Suprapubic skin (tissue), 3 donors: ENCODE measurements at regions not wholly inside any gene's neighbourhood (a gene's known extent, or its start where the extent isn't known, plus 50 kb on each side); places are given as distances from the start of the nearest gene placed in this dataset.
"Not testable (repeated sequence)": the region's sequence is repeated elsewhere in the genome, so short reads cannot be mapped to it uniquely, and the experiment has no call there.

Experiments used
- CTCF ChIP-seq, 2 donors: fragments of 200-600 bp in 1 of 2; fragments of 450-650 bp in 1 of 2; sonication (generic) in 1 of 2; IDR thresholded peaks; one replicate each; pipeline ENCODE4 v1.5.1; 2016 to 2019; ENCODE audit warnings: antibody characterized with exemption in 2 of 2, mild to moderate bottlenecking in 1 of 2, moderate library complexity in 1 of 2
- EP300 ChIP-seq: sonication (generic); formaldehyde crosslinking; IDR thresholded peaks from one replicate; pipeline ENCODE4 v1.6.1; 2017; ENCODE audit warnings: antibody characterized with exemption

DNA sequence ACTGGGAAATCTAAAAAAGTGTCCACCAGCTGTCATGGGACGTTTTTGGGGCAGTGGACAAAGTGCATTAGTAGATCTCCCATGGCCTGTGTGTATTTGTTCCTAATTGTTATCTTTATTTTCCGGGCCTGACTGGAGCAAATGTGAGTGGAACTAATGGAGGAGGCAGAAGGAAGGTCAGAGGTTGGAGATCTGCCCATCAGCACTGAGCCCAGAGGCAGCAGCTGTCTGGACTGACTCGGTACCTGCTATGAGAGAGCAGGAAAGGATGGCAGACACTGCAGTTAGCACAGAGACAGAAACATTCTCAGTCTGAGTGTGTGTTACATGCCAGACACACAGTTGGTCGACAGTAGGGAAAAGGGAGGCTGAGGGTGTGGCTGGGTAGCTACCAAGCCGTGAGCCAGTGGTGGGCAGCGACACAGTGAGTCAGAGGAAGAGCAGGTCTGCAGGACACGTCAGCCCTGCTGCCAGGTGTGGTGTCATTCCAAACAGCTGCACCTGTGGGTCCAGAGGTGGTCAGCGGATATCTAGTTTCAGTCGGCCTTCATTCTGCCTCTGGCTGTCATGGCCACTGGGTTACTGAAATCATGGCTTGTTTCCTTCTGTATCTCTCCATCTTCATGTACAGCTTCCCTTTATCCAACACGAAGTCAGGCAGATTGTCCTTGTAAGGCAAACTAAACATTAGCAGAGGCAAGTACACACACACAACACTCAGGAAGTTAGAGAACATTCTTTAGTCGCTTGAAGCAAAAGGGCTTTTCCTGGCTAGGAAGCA lies 196.4 kb downstream of the SPATA31A7 start:
- not testable (repeated sequence) for TF ChIP-seq CTCF (IDR thresholded peaks at IDR 0.05); EP300
